ENCODE measurements at regions not wholly inside any gene's neighbourhood (a gene's known extent, or its start where the extent isn't known, plus 50 kb on each side); places are given as distances from the start of the nearest gene placed in this dataset.

DNA sequence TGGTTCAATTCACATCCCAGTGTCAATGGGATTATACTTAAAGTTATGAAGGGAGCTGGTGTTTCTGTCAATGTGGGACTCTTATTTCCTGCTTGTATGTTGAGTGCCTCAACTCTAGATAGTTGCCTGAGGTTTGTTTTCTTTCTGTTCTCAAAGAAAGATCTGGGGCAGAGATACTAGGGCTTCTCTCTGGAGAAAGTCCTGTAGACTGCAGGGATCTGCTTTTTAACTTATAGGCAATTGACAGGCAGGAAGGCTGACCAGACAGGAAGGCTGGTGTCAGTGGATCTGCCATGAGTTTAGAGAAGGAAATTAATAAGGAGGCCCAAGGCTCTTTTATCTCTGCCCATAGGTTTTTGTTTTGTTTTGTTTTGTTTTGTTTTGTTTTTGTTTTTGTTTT is 64.0 kb upstream of the PRKX start (continued):
- no peak for TF ChIP-seq MEF2B (IDR thresholded peaks at IDR 0.05; ENCODE audit: partially characterized antibody, poor library complexity, severe bottlenecking)
- no peak for TF ChIP-seq PAX8 (IDR thresholded peaks at IDR 0.05)
- TF ChIP-seq NR2C2 (IDR thresholded peaks at IDR 0.05; ENCODE audit: borderline replicate concordance, control insufficient read depth, insufficient read length, low read depth): no peak
- TF ChIP-seq HDGF (IDR thresholded peaks at IDR 0.05): no peak
- TF ChIP-seq ZNF687 (IDR thresholded peaks at IDR 0.05): no peak
- TF ChIP-seq ZBTB11 (CRISPR knock-in tag; IDR thresholded peaks at IDR 0.05): no peak
- TF ChIP-seq TAF1 (IDR thresholded peaks at IDR 0.05; ENCODE audit: borderline replicate concordance, low read depth, low read length): no peak
- TF ChIP-seq, protein P1, sequence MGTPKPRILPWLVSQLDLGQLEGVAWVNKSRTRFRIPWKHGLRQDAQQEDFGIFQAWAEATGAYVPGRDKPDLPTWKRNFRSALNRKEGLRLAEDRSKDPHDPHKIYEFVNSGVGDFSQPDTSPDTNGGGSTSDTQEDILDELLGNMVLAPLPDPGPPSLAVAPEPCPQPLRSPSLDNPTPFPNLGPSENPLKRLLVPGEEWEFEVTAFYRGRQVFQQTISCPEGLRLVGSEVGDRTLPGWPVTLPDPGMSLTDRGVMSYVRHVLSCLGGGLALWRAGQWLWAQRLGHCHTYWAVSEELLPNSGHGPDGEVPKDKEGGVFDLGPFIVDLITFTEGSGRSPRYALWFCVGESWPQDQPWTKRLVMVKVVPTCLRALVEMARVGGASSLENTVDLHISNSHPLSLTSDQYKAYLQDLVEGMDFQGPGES (IDR thresholded peaks at IDR 0.05): no peak

All from GM12878 (cell line).